Lower lobe of right lung (tissue), 2 donors: ENCODE measurements at regions not wholly inside any gene's neighbourhood (a gene's known extent, or its start where the extent isn't known, plus 50 kb on each side); places are given as distances from the start of the nearest gene placed in this dataset.
"Not testable (repeated sequence)": the region's sequence is repeated elsewhere in the genome, so short reads cannot be mapped to it uniquely, and the experiment has no call there.

Experiments
- ATAC-seq, 2 donors: fragments of 200-7000 bp; cut with Tn5 transposase; one replicate each; pipeline ENCODE4 v1.9.1; 2020 to 2022; ENCODE audit warnings: mild to moderate bottlenecking in 2 of 2, moderate library complexity in 2 of 2
- DNase-seq: peaks from one replicate; pipeline ENCODE4 v3.0.0-alpha.2; 2020
- H3K27ac ChIP-seq: fragments of 200-600 bp; one replicate; pipeline ENCODE4 v1.8.0; 2022
- H3K27me3 ChIP-seq: fragments of 200-600 bp; one replicate; pipeline ENCODE4 v1.8.0; 2022; ENCODE audit warnings: low read depth
- H3K36me3 ChIP-seq: fragments of 200-600 bp; one replicate; pipeline ENCODE4 v1.8.0; 2022; ENCODE audit warnings: mild to moderate bottlenecking
- H3K4me1 ChIP-seq: fragments of 200-600 bp; one replicate; pipeline ENCODE4 v1.8.0; 2022
- H3K4me3 ChIP-seq: fragments of 200-600 bp; one replicate; pipeline ENCODE4 v1.8.0; 2022; ENCODE audit warnings: mild to moderate bottlenecking
- H3K9me3 ChIP-seq: fragments of 200-600 bp; one replicate; pipeline ENCODE4 v1.8.0; 2022
- intact Hi-C: fragments of 100-400 bp; cut with DNase I; formaldehyde crosslinking; loops from one replicate; pipeline ENCODE4 v1.11.0; 2022
- TF ChIP-seq, protein P1 (sequence below): fragments of 200-600 bp; IDR thresholded peaks from one replicate; pipeline ENCODE4 v1.8.0; 2022; ENCODE audit warnings: antibody characterized with exemption, mild to moderate bottlenecking
- donor health status: DM: no; HTN: yes; CAD: no; lungs with severe emphysema.

DNA sequence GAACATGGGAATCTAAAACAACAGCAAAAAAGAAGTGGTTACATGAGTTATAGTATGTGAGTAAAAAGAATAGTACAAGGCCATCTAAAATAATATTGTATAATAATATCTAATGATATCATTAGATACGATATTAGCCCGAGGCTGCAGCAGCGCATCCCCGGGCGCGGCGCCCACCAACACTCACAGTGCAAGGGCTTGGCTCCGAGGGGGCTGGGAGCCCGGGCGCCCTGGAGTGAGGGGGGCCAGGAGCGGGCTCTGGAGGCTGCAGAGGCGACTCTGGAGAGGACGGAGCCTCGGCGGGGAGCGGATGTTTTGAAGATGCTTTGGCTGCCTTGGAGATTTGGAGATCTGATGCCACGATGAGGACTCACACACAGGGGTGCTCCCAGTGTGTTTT, 68.1 kb upstream of the TMEM252 start:
- no peak overlapping the region for H3K4me3 ChIP-seq
- DNase-seq (no peak), ATAC-seq (no peak)
- no peaks in the 10 kb centered on the region for H3K27me3 ChIP-seq
- TF ChIP-seq, protein P1, sequence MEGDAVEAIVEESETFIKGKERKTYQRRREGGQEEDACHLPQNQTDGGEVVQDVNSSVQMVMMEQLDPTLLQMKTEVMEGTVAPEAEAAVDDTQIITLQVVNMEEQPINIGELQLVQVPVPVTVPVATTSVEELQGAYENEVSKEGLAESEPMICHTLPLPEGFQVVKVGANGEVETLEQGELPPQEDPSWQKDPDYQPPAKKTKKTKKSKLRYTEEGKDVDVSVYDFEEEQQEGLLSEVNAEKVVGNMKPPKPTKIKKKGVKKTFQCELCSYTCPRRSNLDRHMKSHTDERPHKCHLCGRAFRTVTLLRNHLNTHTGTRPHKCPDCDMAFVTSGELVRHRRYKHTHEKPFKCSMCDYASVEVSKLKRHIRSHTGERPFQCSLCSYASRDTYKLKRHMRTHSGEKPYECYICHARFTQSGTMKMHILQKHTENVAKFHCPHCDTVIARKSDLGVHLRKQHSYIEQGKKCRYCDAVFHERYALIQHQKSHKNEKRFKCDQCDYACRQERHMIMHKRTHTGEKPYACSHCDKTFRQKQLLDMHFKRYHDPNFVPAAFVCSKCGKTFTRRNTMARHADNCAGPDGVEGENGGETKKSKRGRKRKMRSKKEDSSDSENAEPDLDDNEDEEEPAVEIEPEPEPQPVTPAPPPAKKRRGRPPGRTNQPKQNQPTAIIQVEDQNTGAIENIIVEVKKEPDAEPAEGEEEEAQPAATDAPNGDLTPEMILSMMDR: no peak
- no peaks in the 10 kb centered on the region for H3K9me3 ChIP-seq
- intact Hi-C loops: no loop called here
- no peaks in the 10 kb centered on the region for H3K4me1 ChIP-seq
- no peak overlapping the region for H3K27ac ChIP-seq
- no peaks in the 10 kb centered on the region for H3K36me3 ChIP-seq

DNA sequence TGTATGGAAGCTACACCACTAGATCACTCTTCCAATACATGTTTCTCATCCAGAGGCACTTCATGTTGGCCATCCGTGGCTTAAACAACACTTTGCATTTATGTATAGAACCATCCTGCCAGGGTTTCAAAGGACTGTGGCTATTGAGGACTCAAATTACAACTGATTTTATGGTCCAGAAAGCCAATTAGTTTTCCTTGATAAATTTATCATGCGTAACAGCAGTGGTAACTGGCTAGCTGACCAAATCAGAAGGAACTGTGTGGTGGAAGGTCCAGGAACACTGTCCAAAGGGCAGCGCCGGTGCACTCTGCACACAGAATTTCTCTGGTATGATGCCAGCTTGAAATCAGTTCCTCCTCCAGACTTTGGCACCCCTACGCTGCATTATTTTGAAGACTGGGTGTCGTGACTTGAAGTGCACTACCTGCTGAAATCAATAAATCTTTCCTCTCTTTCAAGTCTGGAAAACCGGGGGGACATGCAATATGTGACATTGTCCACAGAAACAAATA, 69.3 kb upstream of the TMEM252 start:
- Histone ChIP-seq H3K27ac (no peak overlapping the region), H3K36me3 (no peaks in the 10 kb centered on the region), H3K9me3 (no peaks in the 10 kb centered on the region), H3K27me3 (no peaks in the 10 kb centered on the region), H3K4me3 (no peak overlapping the region), H3K4me1 (no peaks in the 10 kb centered on the region)
- intact Hi-C loops: no loop called here
- no peak for ATAC-seq
- no peak for DNase-seq
- TF ChIP-seq, protein P1: no peak

DNA sequence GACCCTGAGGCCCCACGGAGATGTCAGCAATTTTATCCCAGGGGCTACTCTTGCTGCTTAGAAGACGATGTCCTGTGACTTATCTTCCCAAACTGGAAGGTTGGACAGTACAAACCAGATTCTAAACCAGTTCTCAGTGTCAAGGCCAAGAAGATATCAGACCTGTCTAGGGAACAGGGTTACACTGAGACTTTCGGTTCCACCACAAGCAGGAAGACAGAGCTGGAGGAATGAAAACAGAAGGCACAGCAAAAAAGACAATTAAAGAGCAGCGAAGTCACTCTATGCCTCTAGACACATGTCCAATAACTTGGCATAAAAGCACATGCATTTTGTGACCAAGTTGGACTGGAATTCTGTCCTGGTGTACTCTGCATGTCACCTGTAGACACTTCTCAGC, 73.4 kb upstream of the TMEM252 start:
- Histone ChIP-seq H3K4me3 (no peak overlapping the region), H3K4me1 (no peaks in the 10 kb centered on the region), H3K27ac (no peak overlapping the region), H3K27me3 (no peaks in the 10 kb centered on the region), H3K9me3 (no peaks in the 10 kb centered on the region), H3K36me3 (no peaks in the 10 kb centered on the region)
- ATAC-seq (no peak), DNase-seq (no peak)
- TF ChIP-seq, protein P1: no peak
- intact Hi-C loops: no loop called here

DNA sequence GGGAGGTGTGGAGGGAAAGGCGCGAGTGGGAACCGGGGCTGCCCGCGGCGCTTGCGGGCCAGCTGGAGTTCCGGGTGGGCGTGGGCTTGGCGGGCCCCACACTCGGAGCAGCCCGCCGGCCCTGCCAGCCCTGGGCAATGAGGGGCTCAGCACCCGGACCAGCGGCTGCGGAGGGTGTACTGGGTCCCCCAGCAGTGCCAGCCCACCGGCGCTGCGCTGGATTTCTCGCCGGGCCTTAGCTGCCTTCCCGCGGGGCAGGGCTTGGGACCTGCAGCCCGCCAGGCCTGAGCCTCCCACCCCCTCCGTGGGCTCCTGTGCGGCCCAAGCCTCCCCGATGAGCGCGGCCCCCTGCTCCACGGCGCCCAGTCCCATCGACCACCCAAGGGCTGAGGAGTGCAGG, 76.3 kb upstream of the TMEM252 start:
- H3K4me3 ChIP-seq, intact Hi-C loops, H3K27me3 ChIP-seq, H3K9me3 ChIP-seq, H3K4me1 ChIP-seq, H3K36me3 ChIP-seq, DNase-seq, ATAC-seq, H3K27ac ChIP-seq: not testable (repeated sequence)

DNA sequence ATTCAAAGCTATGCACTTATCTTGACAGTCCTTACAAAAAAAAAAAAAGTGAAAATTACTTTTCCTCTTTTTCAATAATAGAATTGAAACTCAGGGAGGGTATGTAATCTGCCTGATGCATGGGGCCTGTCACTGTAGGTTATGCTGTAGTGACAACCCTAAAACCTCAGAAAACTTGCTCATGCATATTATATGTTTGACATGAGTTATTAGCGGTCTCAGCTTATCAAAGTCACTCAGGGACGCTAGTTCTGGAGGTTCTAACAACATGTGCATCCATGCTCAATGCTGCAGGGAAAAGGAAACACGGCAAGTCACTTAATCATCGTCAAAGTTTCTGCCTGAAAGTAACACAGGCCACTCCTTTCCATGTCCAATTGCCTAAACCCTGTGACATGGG, 78.4 kb upstream of the TMEM252 start:
- Histone ChIP-seq H3K9me3 (no peaks in the 10 kb centered on the region), H3K27me3 (no peaks in the 10 kb centered on the region), H3K4me1 (no peaks in the 10 kb centered on the region), H3K27ac (no peak overlapping the region), H3K36me3 (no peaks in the 10 kb centered on the region), H3K4me3 (no peak overlapping the region)
- TF ChIP-seq, protein P1: no peak
- DNase-seq (no peak), ATAC-seq (no peak)
- intact Hi-C loops: no loop called here

DNA sequence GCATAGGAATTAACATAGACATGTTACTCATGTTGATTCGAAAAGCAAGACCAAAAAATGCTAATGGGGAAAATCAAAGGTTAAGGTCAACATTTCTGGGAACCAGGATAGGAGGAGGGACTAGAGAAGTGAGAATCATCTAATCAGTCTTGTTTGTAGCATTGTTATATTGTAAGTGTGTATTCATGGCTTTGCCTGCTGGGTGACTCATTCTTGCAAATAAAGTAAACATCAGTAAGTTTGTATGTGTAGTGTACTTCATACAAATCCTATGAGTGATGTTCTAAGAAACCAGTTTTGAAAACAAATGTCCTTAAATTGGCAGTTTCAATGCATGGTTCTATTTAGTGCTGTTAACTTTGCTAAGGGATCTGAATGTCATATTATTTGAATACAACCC, 79.0 kb upstream of the TMEM252 start:
- H3K36me3 ChIP-seq: no peaks in the 10 kb centered on the region
- H3K27ac ChIP-seq: no peak overlapping the region
- no peaks in the 10 kb centered on the region for H3K27me3 ChIP-seq
- TF ChIP-seq, protein P1: no peak
- DNase-seq (no peak), ATAC-seq (peak in 1 of 2 donors; percentile 47)
- H3K9me3 ChIP-seq: no peaks in the 10 kb centered on the region
- intact Hi-C loops: no loop called here
- no peak overlapping the region for H3K4me3 ChIP-seq
- H3K4me1 ChIP-seq: no peaks in the 10 kb centered on the region
